Caco-2 (cell line): ENCODE measurements at regions not wholly inside any gene's neighbourhood (a gene's known extent, or its start where the extent isn't known, plus 50 kb on each side); places are given as distances from the start of the nearest gene placed in this dataset.

Experiments used
- BruUV-seq: library from RNA; stranded (reverse); fragments of 400-500 nt; replicated peaks from 2 replicates; lab custom pipeline; 2021; lab: Mats Ljungman, UMichigan
- CTCF ChIA-PET: fragments of 300-600 bp; sonication (Branson Sonifier 250); formaldehyde crosslinking; loops from one replicate; lab custom pipeline; 2022; ENCODE audit warnings: antibody characterized with exemption; lab: Charles Lee
- POLR2A ChIA-PET: fragments of 300-600 bp; sonication (Branson Sonifier 250); formaldehyde crosslinking; loops from one replicate; lab custom pipeline; 2022; ENCODE audit warnings: antibody characterized with exemption; lab: Charles Lee
- DNase-seq, 2 experiments: peaks; one replicate each; pipeline versions ENCODE4 v3.0.0 to v3.0.0-alpha.2; 2020 to 2022
- H3K27me3 ChIP-seq: replicated peaks from 2 replicates; pipeline ENCODE4 v1.6.0; 2011; ENCODE audit warnings: low read length; ENCODE audit not compliant: control insufficient read depth, insufficient read depth
- H3K36me3 ChIP-seq: 2 replicates; pipeline ENCODE4 v1.5.1; 2011; ENCODE audit warnings: low read length; ENCODE audit not compliant: control insufficient read depth, insufficient read depth
- H3K4me1 ChIP-seq: fragments of 250-450 bp; sonication (Bioruptor Pico); 2 replicates; pipeline ENCODE4 v1.5.1; 2020; ENCODE audit warnings: mild to moderate bottlenecking
- H3K4me3 ChIP-seq: 2 replicates; pipeline ENCODE4 v1.5.1; 2011; ENCODE audit warnings: low read depth, mild to moderate bottlenecking, control low read depth, low read length
- H3K9me3 ChIP-seq: fragments of 250-450 bp; sonication (Bioruptor Pico); 2 replicates; pipeline ENCODE4 v1.5.1; 2020; ENCODE audit warnings: mild to moderate bottlenecking, moderate library complexity
- H3K27ac Mint-ChIP-seq: one replicate; pipeline ENCODE4 v1.8.0; 2022; ENCODE audit warnings: mixed read lengths; ENCODE audit not compliant: unreplicated experiment
- H3K27me3 Mint-ChIP-seq: one replicate; pipeline ENCODE4 v1.8.0; 2022; ENCODE audit warnings: mixed read lengths; ENCODE audit not compliant: insufficient read depth, unreplicated experiment
- H3K36me3 Mint-ChIP-seq: one replicate; pipeline ENCODE4 v1.8.0; 2022; ENCODE audit warnings: mild to moderate bottlenecking, mixed read lengths; ENCODE audit not compliant: insufficient read depth, unreplicated experiment
- H3K4me1 Mint-ChIP-seq: one replicate; pipeline ENCODE4 v1.8.0; 2022; ENCODE audit warnings: low read depth, mixed read lengths; ENCODE audit not compliant: unreplicated experiment
- H3K4me3 Mint-ChIP-seq: one replicate; pipeline ENCODE4 v1.8.0; 2022; ENCODE audit warnings: mild to moderate bottlenecking, moderate library complexity, mixed read lengths; ENCODE audit not compliant: unreplicated experiment
- H3K9me3 Mint-ChIP-seq: one replicate; pipeline ENCODE4 v1.8.0; 2022; ENCODE audit warnings: mixed read lengths; ENCODE audit not compliant: unreplicated experiment
- CTCF ChIP-seq, 2 experiments: fragments of 200-600 bp in 1 of 2; IDR thresholded peaks; 1 replicate in 1 of 2; 2 replicates in 1 of 2; pipeline versions ENCODE4 v1.5.1 to v1.8.0; 2011 to 2022; ENCODE audit warnings: antibody characterized with exemption in 1 of 2, control low read depth in 1 of 2, inconsistent platforms in 1 of 2, low read depth in 1 of 2, low read length in 1 of 2, mild to moderate bottlenecking in 1 of 2, moderate library complexity in 1 of 2; ENCODE audit not compliant: insufficient read depth in 1 of 2, severe bottlenecking in 1 of 2, unreplicated experiment in 1 of 2
- intact Hi-C: fragments of 100-400 bp; cut with micrococcal nuclease; formaldehyde crosslinking; loops from one replicate; pipeline ENCODE4 v1.10.0; 2022; ENCODE audit not compliant: unreplicated experiment

DNA sequence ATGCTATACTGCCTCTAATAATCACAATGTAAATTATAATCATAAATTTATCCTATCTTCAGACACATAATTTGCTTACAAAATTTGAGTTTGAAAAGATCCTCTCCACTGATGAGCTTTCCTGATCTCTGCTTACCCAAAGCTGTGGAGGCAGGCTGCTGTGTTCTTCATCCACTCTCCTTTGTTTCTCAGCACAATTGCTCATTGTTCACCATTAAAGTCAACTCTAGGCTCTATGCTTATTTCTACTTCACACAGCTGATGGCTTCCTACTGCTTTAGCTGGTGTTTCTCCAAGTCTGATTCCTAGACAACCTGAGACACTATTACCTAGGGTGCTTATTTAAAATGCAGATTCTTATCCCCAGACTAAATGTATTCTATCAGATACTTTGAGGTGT, 319.7 kb downstream of the PCDH18 start:
- no peaks in the 10 kb centered on the region for H3K27me3 ChIP-seq
- Mint-ChIP-seq H3K27me3 (no peaks in the 10 kb centered on the region), H3K27ac (no peak overlapping the region), H3K4me1 (no peaks in the 10 kb centered on the region), H3K36me3 (no peaks in the 10 kb centered on the region), H3K4me3 (no peak overlapping the region), H3K9me3 (no peaks in the 10 kb centered on the region)
- H3K4me3 ChIP-seq: no peak overlapping the region
- intact Hi-C loops: no loop called here
- TF ChIP-seq CTCF (IDR thresholded peaks at IDR 0.05; ENCODE audit: insufficient read depth in 1 of 2, low read depth in 1 of 2, low read length in 1 of 2, severe bottlenecking in 1 of 2, unreplicated experiment in 1 of 2): no peak
- DNase-seq: no peak
- H3K9me3 ChIP-seq: no peaks in the 10 kb centered on the region
- no peaks in the 10 kb centered on the region for H3K4me1 ChIP-seq
- no TSS peak for BruUV-seq
- POLR2A ChIA-PET: no interaction called here
- CTCF ChIA-PET: no interaction called here
- H3K36me3 ChIP-seq: no peaks in the 10 kb centered on the region

GRCh38 chr4:137209240-137209639, 323.1 kb downstream of the PCDH18 start:
- no peak overlapping the region for H3K4me3 Mint-ChIP-seq
- H3K4me1 Mint-ChIP-seq: no peaks in the 10 kb centered on the region
- intact Hi-C loops: no loop called here
- H3K4me3 ChIP-seq: no peak overlapping the region
- TF ChIP-seq CTCF (IDR thresholded peaks at IDR 0.05; ENCODE audit: insufficient read depth in 1 of 2, low read depth in 1 of 2, low read length in 1 of 2, severe bottlenecking in 1 of 2, unreplicated experiment in 1 of 2): no peak
- POLR2A ChIA-PET: no interaction called here
- H3K27me3 Mint-ChIP-seq: no peaks in the 10 kb centered on the region
- H3K27me3 ChIP-seq: no peaks in the 10 kb centered on the region
- H3K9me3 ChIP-seq: no peaks in the 10 kb centered on the region
- CTCF ChIA-PET: no interaction called here
- no peak overlapping the region for H3K27ac Mint-ChIP-seq
- no peaks in the 10 kb centered on the region for H3K4me1 ChIP-seq
- no peaks in the 10 kb centered on the region for H3K36me3 ChIP-seq
- DNase-seq: no peak
- H3K36me3 Mint-ChIP-seq: no peaks in the 10 kb centered on the region
- no peaks in the 10 kb centered on the region for H3K9me3 Mint-ChIP-seq
- no TSS peak for BruUV-seq

- Mint-ChIP-seq H3K36me3 (no peaks in the 10 kb centered on the region), H3K4me1 (no peaks in the 10 kb centered on the region), H3K27ac (no peak overlapping the region), H3K9me3 (no peaks in the 10 kb centered on the region), H3K27me3 (no peaks in the 10 kb centered on the region), H3K4me3 (no peak overlapping the region)
- Histone ChIP-seq H3K36me3 (no peaks in the 10 kb centered on the region), H3K4me3 (no peak overlapping the region), H3K9me3 (no peaks in the 10 kb centered on the region), H3K27me3 (no peaks in the 10 kb centered on the region), H3K4me1 (no peaks in the 10 kb centered on the region)
- intact Hi-C loops: no loop called here
- TF ChIP-seq CTCF (IDR thresholded peaks at IDR 0.05; ENCODE audit: insufficient read depth in 1 of 2, low read depth in 1 of 2, low read length in 1 of 2, severe bottlenecking in 1 of 2, unreplicated experiment in 1 of 2): no peak
- POLR2A ChIA-PET: no interaction called here
- CTCF ChIA-PET: no interaction called here
- no peak for DNase-seq
- no TSS peak for BruUV-seq
These were observed 325.5 kb downstream of the PCDH18 start for GRCh38 chr4:137206781-137207180.
